Spleen (tissue), 11 donors: ENCODE measurements at regions not wholly inside any gene's neighbourhood (a gene's known extent, or its start where the extent isn't known, plus 50 kb on each side); places are given as distances from the start of the nearest gene placed in this dataset.

Source experiments
- DNase-seq: peaks from one replicate; pipeline ENCODE4 v3.0.0-alpha.2; 2020
- H3K27ac ChIP-seq, 8 donors: fragments of 200-600 bp; sonication (generic) in 7 of 8; 1 replicate in 4 of 8; 2 replicates in 4 of 8; pipeline versions ENCODE4 v1.5.0 to v1.8.0; 2016 to 2021; ENCODE audit warnings: inconsistent platforms in 4 of 8, mild to moderate bottlenecking in 4 of 8, moderate library complexity in 1 of 8
- H3K27me3 ChIP-seq, 7 donors: fragments of 200-600 bp; sonication (generic) in 6 of 7; replicated peaks in 1 of 7; 1 replicate in 4 of 7; 2 replicates in 3 of 7; pipeline versions ENCODE4 v1.5.0 to v1.8.0; 2016 to 2021; ENCODE audit warnings: inconsistent platforms in 3 of 7, mild to moderate bottlenecking in 1 of 7
- H3K36me3 ChIP-seq, 6 donors: fragments of 200-600 bp; sonication (generic) in 5 of 6; 1 replicate in 4 of 6; 2 replicates in 2 of 6; pipeline versions ENCODE4 v1.5.0 to v1.8.0; 2016 to 2021; ENCODE audit warnings: inconsistent platforms in 2 of 6
- H3K4me1 ChIP-seq, 6 donors: fragments of 200-600 bp; sonication (generic) in 5 of 6; 1 replicate in 3 of 6; 2 replicates in 3 of 6; pipeline versions ENCODE4 v1.5.0 to v1.8.0; 2016 to 2021; ENCODE audit warnings: inconsistent platforms in 3 of 6
- H3K4me3 ChIP-seq, 8 donors: fragments of 200-600 bp; sonication (generic) in 7 of 8; 1 replicate in 4 of 8; 2 replicates in 4 of 8; pipeline versions ENCODE4 v1.5.0 to v1.8.0; 2016 to 2021; ENCODE audit warnings: inconsistent platforms in 4 of 8, mild to moderate bottlenecking in 4 of 8, moderate library complexity in 2 of 8
- H3K9me3 ChIP-seq, 8 donors: fragments of 200-600 bp; sonication (generic) in 7 of 8; 1 replicate in 4 of 8; 2 replicates in 4 of 8; pipeline versions ENCODE4 v1.5.0 to v1.8.0; 2016 to 2021; ENCODE audit warnings: inconsistent platforms in 4 of 8
- POLR2A ChIP-seq, 3 donors: fragments of 450-650 bp; IDR thresholded peaks; one replicate each; pipeline ENCODE4 v1.5.1; 2017; ENCODE audit warnings: antibody characterized with exemption in 3 of 3, mild to moderate bottlenecking in 1 of 3
- POLR2AphosphoS5 ChIP-seq, 3 donors: sonication (generic); formaldehyde crosslinking; IDR thresholded peaks; one replicate each; pipeline ENCODE4 v1.5.1; 2017; ENCODE audit warnings: antibody characterized with exemption in 3 of 3
- WGBS, 5 donors: extraction: QIAGEN DNeasy Blood & Tissue Kit in 3 of 5; methylation state at CpG; one replicate each; pipeline versions ENCODE4 v1.1.5 to v1.1.7; 2013 to 2018; 5-methylcytosine and 5-hydroxymethylcytosine counted together
- intact Hi-C: fragments of 100-400 bp; cut with DNase I; formaldehyde crosslinking; loops from one replicate; pipeline ENCODE4 v1.15.0; 2023; ENCODE audit warnings: low total_unique reads
- TF ChIP-seq, protein P1 (sequence below), 11 experiments: fragments of 200-600 bp in 7 of 11; fragments of 450-650 bp in 4 of 11; sonication (generic) in 4 of 11; IDR thresholded peaks in 8 of 11; conservative IDR thresholded peaks in 3 of 11; 1 replicate in 7 of 11; 2 replicates in 4 of 11; pipeline versions ENCODE4 v1.4.0 to v1.8.0; 2016 to 2021; ENCODE audit warnings: antibody characterized with exemption in 11 of 11, inconsistent platforms in 4 of 11, mild to moderate bottlenecking in 1 of 11
- donor health status: healthy with polysubstance abuse.
- donor health status: DM: no; HTN: no; CAD: no; lungs with moderate emphysema.
- donor health status: DM: no; HTN: no; CAD: no.
- donor health status: Bipolar disorder and iron deficiency.
- donor health status: healthy.
- donor health status: DM: no; HTN: no; CAD: no.
- donor health status: DM: yes; HTN: yes; CAD: no.

GRCh38 chr1:229183588-229183987 is 87.3 kb upstream of the RAB4A start:
- 92 to 96% (median 95%) methylated on average over 4 of the region's 4 CpGs for WGBS, 5 donors
- no peak overlapping the region for H3K27ac ChIP-seq
- no peak for DNase-seq

DNA sequence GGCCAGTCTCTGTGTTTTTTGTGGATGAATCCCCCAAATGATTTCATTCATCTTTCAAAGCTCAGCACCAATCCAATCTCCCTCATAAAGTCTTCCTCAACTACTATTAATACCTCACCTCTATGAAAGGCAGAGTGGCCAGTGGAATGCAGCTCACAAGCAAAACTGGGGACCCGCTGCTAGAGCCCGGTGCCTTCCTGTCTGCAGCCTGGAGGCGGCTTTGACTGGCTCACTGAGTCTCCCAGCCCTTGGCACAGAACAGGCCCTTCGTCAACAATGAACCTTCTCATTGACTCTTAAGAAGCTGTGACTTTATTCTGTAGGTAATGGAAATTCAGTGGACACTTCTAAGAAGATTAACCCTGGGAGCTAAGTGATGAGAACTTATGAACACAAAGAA is 86.8 kb upstream of the RAB4A start:
- intact Hi-C loops = no loop called here
- Histone ChIP-seq H3K36me3 (no peaks in the 10 kb centered on the region), H3K9me3 (no peaks in the 10 kb centered on the region), H3K4me1 (no peaks in the 10 kb centered on the region), H3K27ac (no peak overlapping the region), H3K27me3 (no peaks in the 10 kb centered on the region), H3K4me3 (no peak overlapping the region)
- TF ChIP-seq POLR2A (IDR thresholded peaks at IDR 0.05) (no peak), POLR2AphosphoS5 (IDR thresholded peaks at IDR 0.05) (no peak)
- TF ChIP-seq, protein P1, sequence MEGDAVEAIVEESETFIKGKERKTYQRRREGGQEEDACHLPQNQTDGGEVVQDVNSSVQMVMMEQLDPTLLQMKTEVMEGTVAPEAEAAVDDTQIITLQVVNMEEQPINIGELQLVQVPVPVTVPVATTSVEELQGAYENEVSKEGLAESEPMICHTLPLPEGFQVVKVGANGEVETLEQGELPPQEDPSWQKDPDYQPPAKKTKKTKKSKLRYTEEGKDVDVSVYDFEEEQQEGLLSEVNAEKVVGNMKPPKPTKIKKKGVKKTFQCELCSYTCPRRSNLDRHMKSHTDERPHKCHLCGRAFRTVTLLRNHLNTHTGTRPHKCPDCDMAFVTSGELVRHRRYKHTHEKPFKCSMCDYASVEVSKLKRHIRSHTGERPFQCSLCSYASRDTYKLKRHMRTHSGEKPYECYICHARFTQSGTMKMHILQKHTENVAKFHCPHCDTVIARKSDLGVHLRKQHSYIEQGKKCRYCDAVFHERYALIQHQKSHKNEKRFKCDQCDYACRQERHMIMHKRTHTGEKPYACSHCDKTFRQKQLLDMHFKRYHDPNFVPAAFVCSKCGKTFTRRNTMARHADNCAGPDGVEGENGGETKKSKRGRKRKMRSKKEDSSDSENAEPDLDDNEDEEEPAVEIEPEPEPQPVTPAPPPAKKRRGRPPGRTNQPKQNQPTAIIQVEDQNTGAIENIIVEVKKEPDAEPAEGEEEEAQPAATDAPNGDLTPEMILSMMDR (IDR thresholded peaks at IDR 0.05 in 8 of 11, conservative IDR thresholded peaks at IDR 0.05 in 3 of 11) = no peak
- 71 to 98% (median 89%) methylated on average over 4 of the region's 4 CpGs for WGBS, 5 donors
- DNase-seq = no peak

More at GRCh38 chr1:229183588-229183987, 87.3 kb upstream of the RAB4A start:
- TF ChIP-seq POLR2A (IDR thresholded peaks at IDR 0.05) (no peak), POLR2AphosphoS5 (IDR thresholded peaks at IDR 0.05) (no peak)
- TF ChIP-seq, protein P1 (IDR thresholded peaks at IDR 0.05 in 8 of 11, conservative IDR thresholded peaks at IDR 0.05 in 3 of 11) = no peak
- H3K4me3 ChIP-seq = no peak overlapping the region
- intact Hi-C loops = no loop called here
- H3K36me3 ChIP-seq = no peaks in the 10 kb centered on the region
- H3K4me1 ChIP-seq = no peaks in the 10 kb centered on the region
- H3K27me3 ChIP-seq = no peaks in the 10 kb centered on the region
- H3K9me3 ChIP-seq = no peaks in the 10 kb centered on the region

DNA sequence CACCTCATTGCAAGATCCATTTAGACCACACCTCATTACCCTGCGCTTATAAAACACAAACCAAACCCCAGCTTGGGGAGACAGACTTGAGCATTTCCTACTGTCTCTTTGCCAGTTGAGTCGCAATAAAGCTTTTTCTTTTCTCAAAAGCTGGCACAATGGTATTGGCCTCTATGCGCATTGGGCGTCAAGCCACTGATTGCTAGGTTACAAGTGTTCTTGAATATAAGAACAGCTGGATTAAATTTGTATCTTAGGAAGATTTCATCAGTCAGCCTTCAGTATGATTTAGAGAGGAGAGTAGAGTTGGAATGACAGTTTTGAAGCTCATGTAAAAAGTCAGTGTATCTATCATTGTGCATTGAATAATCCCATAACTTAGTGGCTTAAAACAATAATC is 84.9 kb upstream of the RAB4A start:
- H3K4me3 ChIP-seq = no peak overlapping the region

GRCh38 chr1:229186373-229187056 is 84.4 kb upstream of the RAB4A start:
- TF ChIP-seq, protein P1 (IDR thresholded peaks at IDR 0.05 in 8 of 11, conservative IDR thresholded peaks at IDR 0.05 in 3 of 11) = no peak
- no peak for TF ChIP-seq POLR2AphosphoS5 (IDR thresholded peaks at IDR 0.05)
- TF ChIP-seq POLR2A (IDR thresholded peaks at IDR 0.05) = no peak
- no peaks in the 10 kb centered on the region for H3K27me3 ChIP-seq
- intact Hi-C loops = no loop called here
- H3K4me1 ChIP-seq = peaks cover 0 to 7% (median 0%) of the 10 kb centered on the region in 6 donors
- DNase-seq = no peak
- WGBS, 5 donors = 82 to 90% (median 83%) methylated on average over 9 of the region's 9 CpGs
- H3K27ac ChIP-seq = peak overlapping the region in 1 of 8 donors; percentile 16
- H3K4me3 ChIP-seq = no peak overlapping the region
- H3K9me3 ChIP-seq = no peaks in the 10 kb centered on the region
- H3K36me3 ChIP-seq = no peaks in the 10 kb centered on the region

More for the DNA sequence above, 84.9 kb upstream of the RAB4A start:
- DNase-seq = no peak
- Histone ChIP-seq H3K36me3 (no peaks in the 10 kb centered on the region), H3K9me3 (no peaks in the 10 kb centered on the region), H3K27ac (no peak overlapping the region), H3K27me3 (no peaks in the 10 kb centered on the region), H3K4me1 (peaks cover 0 to 1% (median 0%) of the 10 kb centered on the region in 6 donors)
- intact Hi-C loops = no loop called here
- WGBS, 5 donors = 96 to 98% (median 97%) methylated on average over 4 of the region's 4 CpGs
- TF ChIP-seq POLR2AphosphoS5 (IDR thresholded peaks at IDR 0.05) (no peak), POLR2A (IDR thresholded peaks at IDR 0.05) (no peak)
- TF ChIP-seq, protein P1 (IDR thresholded peaks at IDR 0.05 in 8 of 11, conservative IDR thresholded peaks at IDR 0.05 in 3 of 11) = no peak
